ENCODE measurements at regions not wholly inside any gene's neighbourhood (a gene's known extent, or its start where the extent isn't known, plus 50 kb on each side); places are given as distances from the start of the nearest gene placed in this dataset.

- Histone ChIP-seq H3K27me3 (ENCODE audit: control insufficient read depth, insufficient read depth, low read length) (no peaks in the 10 kb centered on the region), H3K4me3 (ENCODE audit: low read depth, low read length) (no peak overlapping the region), H3K36me3 (ENCODE audit: control insufficient read depth, insufficient read depth, low read length) (no peaks in the 10 kb centered on the region)
- TF ChIP-seq, protein P1, sequence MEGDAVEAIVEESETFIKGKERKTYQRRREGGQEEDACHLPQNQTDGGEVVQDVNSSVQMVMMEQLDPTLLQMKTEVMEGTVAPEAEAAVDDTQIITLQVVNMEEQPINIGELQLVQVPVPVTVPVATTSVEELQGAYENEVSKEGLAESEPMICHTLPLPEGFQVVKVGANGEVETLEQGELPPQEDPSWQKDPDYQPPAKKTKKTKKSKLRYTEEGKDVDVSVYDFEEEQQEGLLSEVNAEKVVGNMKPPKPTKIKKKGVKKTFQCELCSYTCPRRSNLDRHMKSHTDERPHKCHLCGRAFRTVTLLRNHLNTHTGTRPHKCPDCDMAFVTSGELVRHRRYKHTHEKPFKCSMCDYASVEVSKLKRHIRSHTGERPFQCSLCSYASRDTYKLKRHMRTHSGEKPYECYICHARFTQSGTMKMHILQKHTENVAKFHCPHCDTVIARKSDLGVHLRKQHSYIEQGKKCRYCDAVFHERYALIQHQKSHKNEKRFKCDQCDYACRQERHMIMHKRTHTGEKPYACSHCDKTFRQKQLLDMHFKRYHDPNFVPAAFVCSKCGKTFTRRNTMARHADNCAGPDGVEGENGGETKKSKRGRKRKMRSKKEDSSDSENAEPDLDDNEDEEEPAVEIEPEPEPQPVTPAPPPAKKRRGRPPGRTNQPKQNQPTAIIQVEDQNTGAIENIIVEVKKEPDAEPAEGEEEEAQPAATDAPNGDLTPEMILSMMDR (IDR thresholded peaks at IDR 0.05; ENCODE audit: insufficient read depth, low read length, poor library complexity, severe bottlenecking), result no peak
- DNase-seq (ENCODE audit: low read depth), result no peak
These were observed 460.7 kb downstream of the ICE1 start for GRCh38 chr5:5883146-5883545.

GRCh38 chr5:5882706-5883105, 460.2 kb downstream of the ICE1 start:
- TF ChIP-seq, protein P1 (IDR thresholded peaks at IDR 0.05; ENCODE audit: insufficient read depth, low read length, poor library complexity, severe bottlenecking), result no peak
- DNase-seq (ENCODE audit: low read depth), result no peak
- H3K27me3 ChIP-seq (ENCODE audit: control insufficient read depth, insufficient read depth, low read length), result no peaks in the 10 kb centered on the region
- H3K36me3 ChIP-seq (ENCODE audit: control insufficient read depth, insufficient read depth, low read length), result no peaks in the 10 kb centered on the region
- no peak overlapping the region for H3K4me3 ChIP-seq (ENCODE audit: low read depth, low read length)

DNA sequence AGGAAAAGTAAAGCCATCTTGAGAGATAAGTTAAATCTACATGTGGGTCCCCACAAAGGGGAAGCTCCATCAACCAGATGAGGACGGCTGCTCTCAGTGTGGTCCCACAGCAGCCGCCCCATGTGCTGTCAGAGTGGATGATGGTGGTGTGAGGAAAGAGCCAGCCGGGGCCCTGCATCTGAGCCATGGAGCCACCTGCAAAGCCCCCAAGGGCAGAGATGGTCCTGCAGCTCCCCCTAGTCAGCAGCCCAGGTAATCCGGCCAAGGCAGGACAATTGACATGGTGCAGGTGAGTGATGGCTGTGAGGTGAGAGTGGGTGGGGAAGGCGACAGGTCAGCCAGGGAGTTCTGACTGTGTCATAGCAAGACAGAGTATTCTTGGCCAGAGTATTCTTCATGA, 458.8 kb downstream of the ICE1 start:
- Histone ChIP-seq H3K27me3 (ENCODE audit: control insufficient read depth, insufficient read depth, low read length) (no peaks in the 10 kb centered on the region), H3K36me3 (ENCODE audit: control insufficient read depth, insufficient read depth, low read length) (no peaks in the 10 kb centered on the region), H3K4me3 (ENCODE audit: low read depth, low read length) (no peak overlapping the region)
- TF ChIP-seq, protein P1 (IDR thresholded peaks at IDR 0.05; ENCODE audit: insufficient read depth, low read length, poor library complexity, severe bottlenecking), result no peak
- no peak for DNase-seq (ENCODE audit: low read depth)

- Histone ChIP-seq H3K27me3 (ENCODE audit: control insufficient read depth, insufficient read depth, low read length) (no peaks in the 10 kb centered on the region), H3K4me3 (ENCODE audit: low read depth, low read length) (no peak overlapping the region), H3K36me3 (ENCODE audit: control insufficient read depth, insufficient read depth, low read length) (no peaks in the 10 kb centered on the region)
- DNase-seq (ENCODE audit: low read depth), result no peak
- TF ChIP-seq, protein P1 (IDR thresholded peaks at IDR 0.05; ENCODE audit: insufficient read depth, low read length, poor library complexity, severe bottlenecking), result no peak
These were observed 457.7 kb downstream of the ICE1 start for GRCh38 chr5:5880077-5880763.

- no peaks in the 10 kb centered on the region for H3K27me3 ChIP-seq (ENCODE audit: control insufficient read depth, insufficient read depth, low read length)
- no peaks in the 10 kb centered on the region for H3K36me3 ChIP-seq (ENCODE audit: control insufficient read depth, insufficient read depth, low read length)
- H3K4me3 ChIP-seq (ENCODE audit: low read depth, low read length), result no peak overlapping the region
- DNase-seq (ENCODE audit: low read depth), result no peak
- TF ChIP-seq, protein P1 (IDR thresholded peaks at IDR 0.05; ENCODE audit: insufficient read depth, low read length, poor library complexity, severe bottlenecking), result no peak
These were observed 434.9 kb downstream of the ICE1 start for GRCh38 chr5:5857396-5857795.

DNA sequence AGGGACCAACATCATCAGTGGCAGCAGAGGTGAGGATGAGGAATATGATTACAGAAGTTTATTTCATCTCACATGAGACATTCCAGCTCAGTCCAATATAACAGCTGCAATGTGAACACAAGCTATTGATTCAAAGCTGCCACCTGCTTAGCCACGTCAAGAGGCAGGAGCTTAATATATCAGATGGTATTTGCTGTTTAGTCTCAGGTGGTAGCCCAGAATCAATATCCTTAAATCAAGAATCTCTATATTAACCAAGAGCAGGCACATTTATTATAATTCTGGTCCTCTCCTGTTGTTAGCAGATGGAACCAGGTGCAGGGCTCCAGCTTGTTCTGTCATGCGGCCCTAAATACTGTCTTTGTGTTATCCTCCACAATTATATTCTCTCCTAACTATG, 431.6 kb downstream of the ICE1 start:
- DNase-seq (ENCODE audit: low read depth), result no peak
- TF ChIP-seq, protein P1 (IDR thresholded peaks at IDR 0.05; ENCODE audit: insufficient read depth, low read length, poor library complexity, severe bottlenecking), result no peak
- H3K36me3 ChIP-seq (ENCODE audit: control insufficient read depth, insufficient read depth, low read length), result no peaks in the 10 kb centered on the region

More for the DNA sequence above, 431.6 kb downstream of the ICE1 start:
- Histone ChIP-seq H3K4me3 (ENCODE audit: low read depth, low read length) (no peak overlapping the region), H3K27me3 (ENCODE audit: control insufficient read depth, insufficient read depth, low read length) (no peaks in the 10 kb centered on the region)
